ENCODE measurements at regions not wholly inside any gene's neighbourhood (a gene's known extent, or its start where the extent isn't known, plus 50 kb on each side); places are given as distances from the start of the nearest gene placed in this dataset.
"Not testable (repeated sequence)": the region's sequence is repeated elsewhere in the genome, so short reads cannot be mapped to it uniquely, and the experiment has no call there.

DNA sequence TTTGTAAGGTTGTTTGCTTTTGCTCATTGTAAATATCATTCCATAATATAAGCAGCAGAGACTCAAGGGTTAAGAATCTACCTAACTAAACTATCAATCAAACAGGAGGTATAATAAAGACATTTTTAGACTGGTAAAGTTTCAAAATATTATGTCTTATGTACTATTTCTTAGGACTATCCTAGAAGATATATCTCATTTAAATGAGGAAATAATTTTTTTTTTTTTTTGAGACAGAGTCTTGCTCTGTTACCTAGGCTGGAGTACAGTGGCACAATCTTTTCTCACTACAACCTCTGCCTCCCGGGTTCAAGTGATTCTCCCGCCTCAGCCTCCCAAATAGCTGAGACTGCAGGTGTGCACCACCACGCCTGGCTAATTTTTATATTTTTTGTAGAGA is 80.9 kb upstream of the PARD3 start:
- no peak for DNase-seq (ENCODE audit: low read depth)
- TF ChIP-seq, protein P1, sequence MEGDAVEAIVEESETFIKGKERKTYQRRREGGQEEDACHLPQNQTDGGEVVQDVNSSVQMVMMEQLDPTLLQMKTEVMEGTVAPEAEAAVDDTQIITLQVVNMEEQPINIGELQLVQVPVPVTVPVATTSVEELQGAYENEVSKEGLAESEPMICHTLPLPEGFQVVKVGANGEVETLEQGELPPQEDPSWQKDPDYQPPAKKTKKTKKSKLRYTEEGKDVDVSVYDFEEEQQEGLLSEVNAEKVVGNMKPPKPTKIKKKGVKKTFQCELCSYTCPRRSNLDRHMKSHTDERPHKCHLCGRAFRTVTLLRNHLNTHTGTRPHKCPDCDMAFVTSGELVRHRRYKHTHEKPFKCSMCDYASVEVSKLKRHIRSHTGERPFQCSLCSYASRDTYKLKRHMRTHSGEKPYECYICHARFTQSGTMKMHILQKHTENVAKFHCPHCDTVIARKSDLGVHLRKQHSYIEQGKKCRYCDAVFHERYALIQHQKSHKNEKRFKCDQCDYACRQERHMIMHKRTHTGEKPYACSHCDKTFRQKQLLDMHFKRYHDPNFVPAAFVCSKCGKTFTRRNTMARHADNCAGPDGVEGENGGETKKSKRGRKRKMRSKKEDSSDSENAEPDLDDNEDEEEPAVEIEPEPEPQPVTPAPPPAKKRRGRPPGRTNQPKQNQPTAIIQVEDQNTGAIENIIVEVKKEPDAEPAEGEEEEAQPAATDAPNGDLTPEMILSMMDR (conservative IDR thresholded peaks at IDR 0.05; ENCODE audit: low read depth, low read length): no peak
- H3K4me3 ChIP-seq (ENCODE audit: low read depth, low read length): no peak overlapping the region

DNA sequence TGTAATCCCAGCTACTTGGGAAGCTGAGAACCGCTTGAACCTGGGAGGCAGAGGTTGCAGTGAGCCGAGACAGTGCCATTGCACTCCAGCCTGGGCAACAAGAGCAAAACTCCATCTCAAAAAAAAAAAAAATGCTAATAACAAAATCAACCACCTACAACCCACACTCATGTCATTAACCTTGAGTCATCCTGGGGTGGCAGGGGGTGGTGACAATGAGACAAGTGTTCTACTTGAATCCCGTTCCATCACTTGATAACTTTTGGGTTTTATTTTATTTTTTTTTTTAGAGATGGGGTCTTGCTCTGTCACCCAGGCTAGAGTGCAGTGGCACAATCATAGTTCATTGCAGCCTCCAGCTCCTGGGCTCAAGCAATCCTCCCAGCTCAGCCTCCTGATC is 80.0 kb upstream of the PARD3 start:
- not testable (repeated sequence) for DNase-seq (ENCODE audit: low read depth); H3K4me3 ChIP-seq (ENCODE audit: low read depth, low read length)

DNA sequence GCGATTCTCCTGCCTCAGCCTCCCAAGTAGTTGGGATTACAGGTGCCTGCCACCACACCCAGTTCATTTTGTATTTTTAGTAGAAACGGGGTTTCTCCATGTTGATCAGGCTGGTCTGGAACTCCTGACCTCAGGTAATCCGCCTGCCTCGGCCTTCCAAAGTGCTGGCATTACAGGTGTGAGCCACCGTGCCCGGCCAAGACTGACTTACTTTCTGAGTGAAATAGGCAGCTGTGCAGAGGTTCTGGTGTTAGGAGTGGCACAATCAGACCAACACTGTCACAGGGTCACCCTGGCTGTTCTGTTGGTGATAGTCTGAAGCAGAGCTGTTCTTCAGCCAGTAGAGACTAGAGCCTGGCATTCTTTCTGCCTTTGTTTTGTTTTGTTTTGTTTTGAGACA is 77.4 kb upstream of the PARD3 start:
- not testable (repeated sequence) for DNase-seq (ENCODE audit: low read depth)

DNA sequence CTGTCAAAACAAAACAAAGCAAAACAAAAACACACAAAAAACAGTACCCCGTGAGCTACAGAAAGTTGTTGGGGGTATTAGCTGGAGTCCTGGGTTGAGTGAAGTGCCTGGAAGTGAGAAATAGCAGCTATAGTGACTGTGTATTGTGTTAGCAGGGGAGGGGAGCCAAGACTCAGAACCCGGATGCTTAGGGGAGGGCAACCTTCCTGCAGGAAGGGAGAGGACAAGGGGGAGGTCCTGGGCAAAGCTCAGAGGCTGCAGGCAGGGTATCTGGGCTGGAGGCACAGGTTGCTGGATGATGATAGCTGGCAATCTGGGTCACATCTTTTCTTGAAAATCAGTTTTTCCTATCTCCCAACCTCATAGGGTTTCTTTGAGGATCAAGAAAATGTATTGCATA is 75.8 kb upstream of the PARD3 start:
- TF ChIP-seq, protein P1 (conservative IDR thresholded peaks at IDR 0.05; ENCODE audit: low read depth, low read length): no peak
- DNase-seq (ENCODE audit: low read depth): no peak

More for the DNA sequence above, 77.4 kb upstream of the PARD3 start:
- not testable (repeated sequence) for H3K4me3 ChIP-seq (ENCODE audit: low read depth, low read length)

DNA sequence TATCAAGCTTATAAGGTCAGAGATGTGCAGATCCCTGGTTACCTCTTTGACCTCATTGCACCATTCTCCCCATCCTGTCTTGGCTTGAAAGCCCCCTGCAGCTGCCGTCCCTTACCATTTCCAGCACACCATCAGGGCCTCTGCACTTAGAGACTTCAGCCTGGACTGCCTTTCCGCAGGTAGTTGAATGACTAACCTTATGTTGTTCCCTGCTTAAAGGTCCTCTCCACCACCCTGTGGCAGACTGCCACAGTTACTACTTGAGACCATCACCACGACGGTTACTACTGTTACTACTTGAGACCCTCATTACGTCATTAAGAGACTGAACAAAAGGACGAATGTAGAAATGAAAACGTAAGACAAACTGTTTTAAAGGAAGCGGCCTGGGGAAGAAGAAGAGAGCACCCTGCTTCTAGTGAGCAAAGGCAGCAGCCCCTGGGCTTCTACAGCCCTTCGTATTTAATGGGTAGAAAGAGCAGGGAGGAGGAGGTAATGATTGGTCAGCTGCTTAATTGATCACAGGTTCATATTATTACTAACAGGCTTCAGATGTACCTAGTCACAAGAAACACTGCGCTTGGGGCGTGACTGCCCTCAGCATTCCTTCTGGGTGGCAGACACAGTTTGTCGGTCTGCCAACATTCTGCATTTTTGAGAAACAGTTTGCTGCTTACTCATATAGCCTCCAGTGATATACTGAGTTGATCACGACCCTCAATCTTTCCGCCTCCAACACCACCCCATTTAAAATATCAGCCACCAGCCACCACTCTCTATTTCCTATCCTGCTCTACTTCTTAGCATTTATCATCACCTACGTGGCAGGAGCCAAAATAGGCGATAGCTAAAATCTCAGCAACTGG is 74.1 kb upstream of the PARD3 start:
- TF ChIP-seq, protein P1 (conservative IDR thresholded peaks at IDR 0.05; ENCODE audit: low read depth, low read length): no peak
- no peak for DNase-seq (ENCODE audit: low read depth)
- no peak overlapping the region for H3K4me3 ChIP-seq (ENCODE audit: low read depth, low read length)

More for the DNA sequence above, 75.8 kb upstream of the PARD3 start:
- H3K4me3 ChIP-seq (ENCODE audit: low read depth, low read length): no peak overlapping the region

DNA sequence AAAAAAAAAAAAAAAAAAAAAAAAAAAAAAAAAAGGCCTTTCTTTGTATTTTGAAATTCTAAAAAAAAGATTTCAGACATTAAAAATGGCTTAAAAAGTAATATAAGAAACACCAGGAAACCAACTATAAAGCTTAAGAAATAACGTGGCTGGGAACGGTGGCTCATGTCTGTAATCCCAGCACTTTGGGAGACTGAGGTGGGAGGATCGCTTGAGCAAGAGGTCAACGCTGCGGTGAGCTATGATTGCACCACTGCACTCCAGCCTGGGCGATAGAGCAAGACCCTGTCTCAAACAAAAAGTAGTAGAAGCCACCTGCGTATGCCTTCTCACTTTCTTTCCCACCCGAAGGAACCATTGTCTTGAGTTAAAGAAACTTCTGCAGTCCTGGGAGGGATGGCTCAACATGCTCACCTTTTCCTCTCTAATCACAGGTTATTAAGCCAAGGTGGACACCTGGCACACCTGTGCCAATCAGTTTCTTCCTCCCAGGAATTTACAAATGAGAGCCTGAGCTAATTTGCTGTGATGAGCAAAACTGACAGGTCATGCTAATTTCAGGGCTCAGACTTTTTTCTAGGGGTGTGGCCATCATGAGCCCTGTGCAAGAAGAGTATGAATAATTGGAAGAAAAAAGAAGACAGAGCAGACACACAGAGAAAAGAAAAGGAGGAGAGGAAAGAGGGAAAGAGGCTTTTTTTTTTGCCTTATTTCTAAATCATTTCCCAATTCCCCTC is 72.0 kb upstream of the PARD3 start:
- no peak overlapping the region for H3K4me3 ChIP-seq (ENCODE audit: low read depth, low read length)
- TF ChIP-seq, protein P1 (conservative IDR thresholded peaks at IDR 0.05; ENCODE audit: low read depth, low read length): no peak
- DNase-seq (ENCODE audit: low read depth): no peak

DNA sequence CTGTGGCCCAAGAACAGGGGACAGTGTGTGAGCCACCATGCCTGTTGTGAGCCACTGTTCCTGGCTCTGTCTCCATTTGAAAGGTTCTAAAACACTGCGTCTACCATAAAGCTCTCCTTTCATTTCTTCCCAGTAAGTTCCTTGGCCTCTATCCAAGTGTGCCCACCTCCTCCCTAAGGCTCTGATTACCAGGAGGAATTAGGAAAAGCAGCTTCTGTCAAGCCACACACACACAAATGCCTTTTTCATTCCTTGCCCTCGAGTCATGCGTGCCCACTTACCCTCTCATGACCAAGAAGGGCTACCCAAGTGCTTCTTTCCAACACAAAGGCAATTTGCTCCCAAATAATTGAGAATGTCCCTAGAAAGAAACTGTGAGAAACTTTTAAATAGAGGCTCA is 70.8 kb upstream of the PARD3 start:
- H3K4me3 ChIP-seq (ENCODE audit: low read depth, low read length): no peak overlapping the region
- TF ChIP-seq, protein P1 (conservative IDR thresholded peaks at IDR 0.05; ENCODE audit: low read depth, low read length): no peak
- DNase-seq (ENCODE audit: low read depth): no peak

DNA sequence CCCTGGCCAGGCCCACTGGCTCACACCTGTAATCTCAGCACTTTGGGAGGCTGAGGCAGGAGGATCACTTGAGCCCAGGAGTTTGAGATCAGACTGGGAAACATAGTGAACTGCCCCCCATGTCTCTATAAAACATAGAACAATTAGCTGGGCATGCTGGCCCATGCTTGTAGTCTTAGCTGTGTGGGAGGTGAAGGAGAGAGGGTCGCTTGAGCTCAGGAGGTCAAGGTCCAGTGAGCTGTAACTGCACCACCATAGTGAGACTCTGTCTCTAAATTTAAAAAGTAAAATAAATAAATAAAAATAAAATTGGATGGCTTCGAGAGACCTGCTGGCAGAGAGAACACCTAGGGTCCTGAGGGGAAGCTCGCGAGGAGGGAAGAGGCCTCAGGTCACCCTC is 69.9 kb upstream of the PARD3 start:
- no peak for DNase-seq (ENCODE audit: low read depth)
- TF ChIP-seq, protein P1 (conservative IDR thresholded peaks at IDR 0.05; ENCODE audit: low read depth, low read length): no peak
- H3K4me3 ChIP-seq (ENCODE audit: low read depth, low read length): no peak overlapping the region
